Effector memory CD8-positive, alpha-beta T cell (primary cell): ENCODE measurements at regions not wholly inside any gene's neighbourhood (a gene's known extent, or its start where the extent isn't known, plus 50 kb on each side); places are given as distances from the start of the nearest gene placed in this dataset.

Source experiments
- ATAC-seq: fragments of 150-1000 bp; cut with Tn5 transposase; replicated peaks from 2 replicates; pipeline ENCODE4 v1.10.0; 2021; ENCODE audit warnings: mild to moderate bottlenecking, moderate library complexity
- DNase-seq, 3 experiments: peaks; one replicate each; pipeline ENCODE4 v3.0.0; 2021
- H3K27ac Mint-ChIP-seq, 2 donors: one replicate each; pipeline ENCODE4 v1.8.0; 2022; ENCODE audit warnings: mild to moderate bottlenecking in 2 of 2, mixed read lengths in 2 of 2, moderate library complexity in 2 of 2
- H3K27me3 Mint-ChIP-seq, 2 donors: one replicate each; pipeline ENCODE4 v1.8.0; 2022; ENCODE audit warnings: mixed read lengths in 2 of 2
- H3K36me3 Mint-ChIP-seq: one replicate; pipeline ENCODE4 v1.8.0; 2022; ENCODE audit warnings: mild to moderate bottlenecking, moderate library complexity, mixed read lengths; ENCODE audit not compliant: insufficient read depth
- H3K4me1 Mint-ChIP-seq, 2 donors: one replicate each; pipeline ENCODE4 v1.8.0; 2022; ENCODE audit warnings: low read depth in 2 of 2, mixed read lengths in 2 of 2
- H3K4me3 Mint-ChIP-seq, 2 donors: one replicate each; pipeline ENCODE4 v1.8.0; 2022; ENCODE audit warnings: mild to moderate bottlenecking in 2 of 2, mixed read lengths in 2 of 2, moderate library complexity in 2 of 2
- H3K9me3 Mint-ChIP-seq, 2 donors: one replicate each; pipeline ENCODE4 v1.8.0; 2022; ENCODE audit warnings: mixed read lengths in 2 of 2

DNA sequence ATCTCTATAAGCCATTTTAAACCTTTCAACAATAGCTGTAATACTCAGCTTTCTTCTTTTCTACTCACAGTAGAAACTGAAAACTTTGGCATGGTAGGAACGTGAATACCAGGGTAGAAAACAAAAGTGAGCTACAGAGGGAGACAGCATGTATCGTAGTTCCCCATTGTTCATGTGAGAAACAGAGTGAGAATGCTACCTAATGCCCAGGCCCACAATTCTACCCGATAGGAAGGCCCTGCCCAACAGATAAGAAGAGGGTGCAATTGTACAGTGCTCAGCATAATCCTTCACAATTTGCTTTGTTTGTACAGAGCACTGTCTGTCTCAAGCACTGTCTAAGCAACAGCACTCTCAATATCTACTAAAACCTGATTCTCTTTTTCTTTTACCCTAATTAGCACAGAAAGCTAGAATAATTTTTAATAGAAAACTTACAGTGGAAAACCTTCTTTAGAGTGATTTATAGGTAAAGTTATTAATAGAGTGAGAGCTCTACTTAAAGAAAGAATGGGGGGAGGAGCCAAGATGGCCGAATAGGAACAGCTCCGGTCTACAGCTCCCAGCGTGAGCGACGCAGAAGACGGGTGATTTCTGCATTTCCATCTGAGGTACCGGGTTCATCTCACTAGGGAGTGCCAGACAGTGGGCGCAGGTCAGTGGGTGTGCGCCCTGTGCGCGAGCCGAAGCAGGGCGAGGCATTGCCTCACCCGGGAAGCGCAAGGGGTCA is 322.3 kb downstream of the EFNB2 start:
- no peak overlapping the region for H3K4me3 Mint-ChIP-seq
- H3K4me1 Mint-ChIP-seq = no peaks in the 10 kb centered on the region
- no peaks in the 10 kb centered on the region for H3K36me3 Mint-ChIP-seq
- no peak overlapping the region for H3K27ac Mint-ChIP-seq
- no peak for DNase-seq
- no peak for ATAC-seq
- H3K27me3 Mint-ChIP-seq = no peaks in the 10 kb centered on the region
- H3K9me3 Mint-ChIP-seq = no peaks in the 10 kb centered on the region

DNA sequence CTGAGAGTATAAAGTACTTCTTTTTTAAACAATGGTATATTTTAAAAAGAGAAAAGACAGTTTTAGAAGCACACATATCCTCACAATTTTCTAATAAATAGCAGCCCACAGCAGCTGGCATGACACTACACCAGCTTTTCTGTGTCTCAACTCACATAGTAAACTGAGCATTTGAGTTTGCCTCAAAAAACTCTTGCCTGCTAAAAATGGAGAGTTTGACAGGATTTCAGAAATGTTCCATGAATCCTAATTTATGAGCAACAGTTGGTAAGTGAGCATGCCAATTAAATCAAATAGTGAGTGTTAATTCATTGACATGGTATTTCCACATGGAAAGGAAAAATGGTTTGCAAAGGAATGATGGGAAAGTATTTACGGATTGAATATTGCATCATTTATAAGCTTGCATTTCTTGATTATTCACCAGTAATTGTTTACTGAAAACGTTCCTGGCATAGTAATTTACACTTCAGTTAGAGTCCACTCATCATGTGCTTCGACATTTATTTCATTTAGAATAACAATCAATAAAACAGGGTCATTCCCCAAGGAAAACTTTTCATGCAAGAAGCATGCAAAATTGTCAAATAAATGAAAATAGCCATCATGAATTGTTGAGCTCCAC is 323.0 kb downstream of the EFNB2 start:
- H3K27ac Mint-ChIP-seq = no peak overlapping the region
- no peaks in the 10 kb centered on the region for H3K9me3 Mint-ChIP-seq
- H3K36me3 Mint-ChIP-seq = no peaks in the 10 kb centered on the region
- no peaks in the 10 kb centered on the region for H3K27me3 Mint-ChIP-seq
- ATAC-seq (no peak), DNase-seq (no peak)
- no peak overlapping the region for H3K4me3 Mint-ChIP-seq
- no peaks in the 10 kb centered on the region for H3K4me1 Mint-ChIP-seq

DNA sequence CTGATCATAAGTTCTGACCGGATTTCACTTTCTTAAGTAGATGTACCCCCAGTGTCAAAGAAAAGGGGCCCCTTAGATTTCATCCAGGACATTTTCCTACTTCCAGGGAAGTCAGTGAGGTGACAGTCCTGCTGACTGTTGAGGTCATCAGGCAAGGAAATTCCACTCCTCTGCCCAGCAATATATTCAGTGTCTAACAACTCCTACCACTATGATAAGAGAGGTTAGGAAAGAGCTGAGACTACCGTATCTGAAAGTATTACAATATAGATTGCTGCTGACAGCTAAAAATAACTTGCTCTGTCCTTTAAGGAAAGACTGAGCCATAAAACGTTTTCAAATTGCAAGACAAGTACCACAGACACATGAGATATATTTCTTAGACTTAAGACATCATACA is 325.1 kb downstream of the EFNB2 start:
- H3K4me1 Mint-ChIP-seq = no peaks in the 10 kb centered on the region
- DNase-seq (no peak), ATAC-seq (no peak)
- no peak overlapping the region for H3K4me3 Mint-ChIP-seq
- H3K27me3 Mint-ChIP-seq = no peaks in the 10 kb centered on the region
- H3K36me3 Mint-ChIP-seq = no peaks in the 10 kb centered on the region
- H3K9me3 Mint-ChIP-seq = no peaks in the 10 kb centered on the region
- no peak overlapping the region for H3K27ac Mint-ChIP-seq

DNA sequence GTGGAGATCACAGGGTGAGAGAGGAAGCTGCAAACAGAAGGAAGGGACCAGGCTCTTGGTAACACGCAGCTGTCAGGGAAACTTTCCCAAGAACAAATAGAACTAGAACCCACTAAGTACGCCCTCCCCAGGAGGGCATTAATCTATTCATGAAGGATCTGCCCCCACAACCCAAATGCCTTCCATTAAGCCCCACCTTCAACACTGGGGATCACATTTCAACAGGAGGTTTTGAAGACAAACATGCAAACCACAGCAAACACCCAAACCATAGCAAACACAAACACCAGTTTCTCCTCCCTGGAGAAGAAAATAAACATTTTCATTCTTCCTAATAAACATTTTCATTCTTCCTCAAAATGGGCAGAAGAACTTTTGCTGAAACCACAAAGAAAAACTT is 329.6 kb downstream of the EFNB2 start:
- ATAC-seq = no peak
- Mint-ChIP-seq H3K27ac (no peak overlapping the region), H3K9me3 (no peaks in the 10 kb centered on the region), H3K27me3 (no peaks in the 10 kb centered on the region), H3K36me3 (no peaks in the 10 kb centered on the region), H3K4me3 (no peak overlapping the region), H3K4me1 (no peaks in the 10 kb centered on the region)
- DNase-seq = no peak

DNA sequence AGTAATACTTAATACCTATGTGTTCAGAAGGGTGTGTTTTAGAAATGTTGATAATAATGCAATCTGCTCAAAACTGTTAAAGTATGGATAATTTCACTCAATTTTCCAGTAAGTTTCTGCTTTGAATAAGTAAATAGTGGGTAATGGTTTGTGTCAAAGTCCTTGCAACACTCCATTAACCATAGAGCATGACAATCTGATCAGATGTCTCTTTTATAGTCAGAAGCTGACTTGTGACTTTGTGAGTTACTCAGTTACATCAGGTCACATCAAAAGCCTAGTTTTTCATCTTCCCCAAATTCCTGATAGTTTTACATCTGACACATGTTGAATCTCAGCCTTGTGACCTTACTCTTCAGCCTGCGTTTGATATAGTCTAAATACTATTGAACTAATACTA is 338.0 kb downstream of the EFNB2 start:
- Mint-ChIP-seq H3K27me3 (no peaks in the 10 kb centered on the region), H3K4me3 (no peak overlapping the region), H3K4me1 (no peaks in the 10 kb centered on the region), H3K9me3 (peaks cover 0 to 2% of the 10 kb centered on the region in 2 donors), H3K36me3 (no peaks in the 10 kb centered on the region), H3K27ac (no peak overlapping the region)
- no peak for ATAC-seq
- no peak for DNase-seq

DNA sequence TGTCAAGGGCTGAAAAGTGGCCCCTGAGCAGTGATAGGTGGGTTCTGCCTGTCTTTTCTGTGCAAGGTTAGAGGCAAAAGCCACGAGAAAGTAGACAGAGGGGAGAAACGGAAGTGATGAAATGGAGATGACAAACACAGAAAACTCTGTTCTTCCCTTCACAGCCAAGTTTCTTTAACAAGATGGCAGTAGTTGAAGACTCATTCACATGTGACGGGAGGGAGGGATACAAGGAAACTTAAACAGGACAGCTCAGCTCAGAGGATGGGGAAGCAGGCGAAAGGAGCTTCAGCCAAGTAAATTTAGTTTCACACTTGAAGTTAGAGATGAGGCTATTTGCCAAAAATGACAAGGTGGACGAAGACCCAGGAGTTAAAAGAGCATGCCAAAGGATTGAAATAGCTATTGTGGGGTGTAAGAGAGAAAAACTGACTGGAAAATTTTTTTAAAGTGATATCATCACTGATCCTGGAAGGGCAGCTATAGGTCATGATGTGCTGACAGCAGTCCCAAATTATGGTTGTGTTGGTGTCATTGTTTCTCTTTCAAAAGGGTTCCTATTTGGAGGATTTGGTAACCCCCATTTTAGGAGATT is 347.9 kb downstream of the EFNB2 start:
- Mint-ChIP-seq H3K36me3 (no peaks in the 10 kb centered on the region), H3K27me3 (no peaks in the 10 kb centered on the region), H3K9me3 (peaks cover 7 to 15% of the 10 kb centered on the region in 2 donors), H3K4me3 (no peak overlapping the region), H3K4me1 (no peaks in the 10 kb centered on the region), H3K27ac (no peak overlapping the region)
- ATAC-seq (no peak), DNase-seq (no peak)

DNA sequence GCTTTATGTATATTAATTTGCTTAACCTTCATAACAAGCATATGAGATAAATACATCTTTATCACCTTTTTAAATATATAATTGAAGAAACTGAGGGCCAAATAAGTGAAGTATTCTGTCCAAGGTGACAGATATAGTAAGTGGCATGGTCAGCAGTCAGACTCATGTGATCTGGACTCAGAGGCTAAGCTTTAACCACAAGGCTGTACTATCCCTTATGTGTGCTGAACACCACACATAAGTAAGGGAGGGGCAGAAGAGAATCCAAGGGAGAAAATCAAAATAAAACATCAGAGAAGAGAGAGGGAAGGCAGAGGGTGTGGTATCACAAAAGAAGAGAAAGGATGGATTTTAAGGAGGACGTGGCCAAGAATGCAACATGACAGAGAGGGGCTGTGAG is 348.4 kb downstream of the EFNB2 start:
- Mint-ChIP-seq H3K4me3 (no peak overlapping the region), H3K36me3 (no peaks in the 10 kb centered on the region), H3K27ac (no peak overlapping the region), H3K27me3 (no peaks in the 10 kb centered on the region), H3K9me3 (peaks cover 10 to 15% of the 10 kb centered on the region in 2 donors), H3K4me1 (no peaks in the 10 kb centered on the region)
- DNase-seq (no peak), ATAC-seq (no peak)

DNA sequence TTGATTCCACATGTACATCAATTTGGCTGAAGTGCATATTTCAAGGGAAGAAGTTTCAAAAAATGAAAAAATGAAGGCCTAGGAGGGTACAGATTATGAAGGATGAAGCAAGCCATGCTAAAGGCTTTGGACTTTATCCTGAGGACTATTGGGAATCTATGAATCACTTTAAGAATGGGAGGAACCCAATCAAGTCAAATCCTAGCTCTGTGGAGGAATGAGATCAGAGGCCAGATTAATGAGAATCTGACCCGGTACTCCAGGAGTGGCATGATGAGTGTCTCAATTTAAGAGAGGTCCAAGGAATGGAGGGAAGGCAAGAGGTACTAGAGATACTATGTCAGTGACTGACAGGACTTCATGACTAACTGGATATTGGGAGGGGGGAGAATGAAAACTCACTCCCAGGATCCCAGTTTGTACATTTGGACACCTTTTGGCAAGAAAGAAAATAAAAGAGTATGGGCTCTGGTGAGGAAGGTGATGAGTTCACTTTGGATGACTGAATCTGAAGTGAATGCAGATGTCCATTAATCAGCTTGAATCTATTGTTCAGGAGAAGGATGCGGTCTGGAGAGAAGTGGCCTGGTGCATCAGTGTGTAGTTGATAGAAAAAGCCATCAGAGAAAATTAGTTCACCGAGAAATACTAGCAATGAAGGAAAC is 349.0 kb downstream of the EFNB2 start:
- H3K4me1 Mint-ChIP-seq = no peaks in the 10 kb centered on the region
- no peak for DNase-seq
- no peak for ATAC-seq
- no peak overlapping the region for H3K27ac Mint-ChIP-seq
- H3K27me3 Mint-ChIP-seq = no peaks in the 10 kb centered on the region
- H3K4me3 Mint-ChIP-seq = no peak overlapping the region
- H3K36me3 Mint-ChIP-seq = no peaks in the 10 kb centered on the region
- H3K9me3 Mint-ChIP-seq = peaks cover 10 to 15% of the 10 kb centered on the region in 2 donors

DNA sequence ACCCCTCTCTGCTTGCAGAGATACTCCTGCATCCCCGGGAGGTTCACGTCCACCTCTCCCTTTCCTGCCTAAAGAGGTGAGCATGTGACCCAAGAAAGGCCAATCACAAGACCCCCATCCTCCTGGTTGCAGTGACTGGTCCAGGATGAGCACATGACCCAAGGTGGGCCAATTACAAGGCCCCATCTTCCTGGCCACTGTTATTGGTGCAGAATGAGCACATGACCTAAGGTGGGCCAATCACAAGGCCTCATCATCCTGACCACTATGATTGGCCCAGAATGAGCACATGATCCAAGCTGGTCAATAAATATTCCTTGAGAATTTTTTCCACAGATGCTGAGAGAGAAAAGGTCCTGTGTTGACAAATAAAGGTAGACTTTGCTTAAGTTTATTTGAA is 350.7 kb downstream of the EFNB2 start:
- Mint-ChIP-seq H3K9me3 (peaks cover 10 to 15% of the 10 kb centered on the region in 2 donors), H3K27me3 (no peaks in the 10 kb centered on the region), H3K4me3 (no peak overlapping the region), H3K36me3 (no peaks in the 10 kb centered on the region), H3K27ac (no peak overlapping the region), H3K4me1 (no peaks in the 10 kb centered on the region)
- ATAC-seq (no peak), DNase-seq (no peak)

DNA sequence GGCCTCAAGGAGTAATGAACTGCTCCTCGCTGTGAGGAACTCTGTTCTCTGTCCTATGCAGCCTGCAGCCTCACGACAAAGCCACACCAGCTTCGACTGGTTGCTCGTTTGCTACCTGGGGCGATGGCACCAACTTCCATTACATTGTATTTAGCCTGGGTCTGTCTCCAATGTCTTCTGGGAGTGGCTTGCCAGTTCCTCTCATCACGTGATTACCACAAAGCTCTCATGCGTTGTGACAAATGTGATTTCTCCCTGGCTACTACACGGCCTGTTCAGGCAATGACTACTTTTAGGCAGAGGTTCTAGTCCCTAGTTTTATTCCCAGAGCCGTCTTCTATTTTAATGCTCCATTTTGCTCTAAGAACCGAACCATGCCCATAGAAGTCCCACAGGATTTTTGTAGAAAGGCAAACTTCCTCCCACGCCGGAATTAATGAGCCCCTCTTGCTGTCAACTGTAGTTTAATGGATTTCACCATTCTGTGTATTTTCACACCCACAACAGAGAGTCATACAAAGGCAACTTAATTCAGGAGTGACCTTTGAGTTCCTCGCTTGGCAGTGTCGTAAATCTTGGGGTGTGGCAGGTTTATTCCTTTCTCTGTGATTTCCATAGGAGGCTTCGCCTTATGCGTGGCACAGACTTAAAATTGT is 351.9 kb downstream of the EFNB2 start:
- H3K9me3 Mint-ChIP-seq = peaks cover 10 to 15% of the 10 kb centered on the region in 2 donors
- no peaks in the 10 kb centered on the region for H3K27me3 Mint-ChIP-seq
- no peak overlapping the region for H3K27ac Mint-ChIP-seq
- no peaks in the 10 kb centered on the region for H3K4me1 Mint-ChIP-seq
- ATAC-seq (no peak), DNase-seq (no peak)
- no peaks in the 10 kb centered on the region for H3K36me3 Mint-ChIP-seq
- no peak overlapping the region for H3K4me3 Mint-ChIP-seq

DNA sequence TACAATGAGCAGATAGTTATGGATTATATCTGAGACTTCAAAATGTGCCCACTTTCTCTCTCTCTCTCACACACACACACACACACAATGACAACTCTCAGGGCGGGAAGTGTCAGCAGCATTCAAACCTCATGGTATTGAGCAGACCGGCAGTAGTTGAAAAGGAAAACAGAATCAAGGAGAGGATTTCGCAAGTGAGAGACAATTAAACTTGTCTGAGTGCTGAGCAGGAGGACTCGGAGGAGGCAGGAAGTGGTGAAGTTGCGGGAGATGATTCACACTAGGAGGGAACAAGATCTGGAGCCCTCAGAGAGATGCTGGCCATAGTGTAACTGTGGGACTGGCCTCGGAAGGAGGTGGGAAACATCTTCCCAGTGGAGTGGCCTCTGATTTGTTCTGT is 353.1 kb downstream of the EFNB2 start:
- H3K9me3 Mint-ChIP-seq = peaks cover 10 to 12% of the 10 kb centered on the region in 2 donors

DNA sequence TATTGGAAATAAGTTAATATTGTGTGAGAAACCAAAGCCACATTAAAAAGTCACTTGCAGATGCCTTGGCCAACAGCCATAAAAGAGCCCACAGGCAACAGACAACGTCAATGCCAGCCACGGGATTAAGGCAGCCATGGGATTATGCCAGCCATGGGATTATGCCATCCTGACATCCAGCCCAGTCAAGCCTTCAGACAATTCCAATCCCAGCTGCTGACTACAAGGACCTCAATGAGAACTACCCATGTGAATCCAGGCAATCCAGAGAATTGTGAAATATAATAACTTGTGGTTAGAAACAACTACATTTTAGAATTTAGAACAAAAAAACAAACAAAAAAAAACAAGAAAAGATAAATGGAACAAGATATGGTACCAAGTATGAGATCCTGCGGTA is 356.6 kb downstream of the EFNB2 start:
- no peaks in the 10 kb centered on the region for H3K27me3 Mint-ChIP-seq
- no peaks in the 10 kb centered on the region for H3K4me1 Mint-ChIP-seq
- H3K4me3 Mint-ChIP-seq = no peak overlapping the region
- H3K36me3 Mint-ChIP-seq = no peaks in the 10 kb centered on the region
- no peak for DNase-seq
- no peak for ATAC-seq
- peaks cover 0 to 4% of the 10 kb centered on the region in 2 donors for H3K9me3 Mint-ChIP-seq
- no peak overlapping the region for H3K27ac Mint-ChIP-seq

More for the DNA sequence above, 353.1 kb downstream of the EFNB2 start:
- no peak for DNase-seq
- Mint-ChIP-seq H3K4me3 (no peak overlapping the region), H3K27me3 (no peaks in the 10 kb centered on the region), H3K4me1 (no peaks in the 10 kb centered on the region), H3K27ac (no peak overlapping the region), H3K36me3 (no peaks in the 10 kb centered on the region)
- ATAC-seq = no peak

DNA sequence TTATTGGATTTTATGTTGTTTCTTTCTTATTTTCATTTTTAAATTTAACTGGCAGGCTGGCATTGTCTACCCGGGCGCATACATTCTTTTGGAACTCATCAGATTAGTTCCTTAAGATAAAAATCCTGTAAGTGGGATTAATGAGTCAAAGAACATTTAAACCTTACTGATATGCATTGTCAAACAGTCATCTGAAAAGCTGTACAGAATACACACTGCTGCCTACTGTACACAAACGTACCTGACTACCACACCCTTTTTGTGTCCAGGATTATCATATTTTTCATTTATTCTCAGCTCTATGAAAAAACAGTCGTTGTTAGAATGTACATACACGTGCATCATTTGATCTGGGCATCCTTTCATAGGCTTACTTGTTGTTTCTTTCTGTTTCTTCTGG is 358.3 kb downstream of the EFNB2 start:
- Mint-ChIP-seq H3K4me1 (no peaks in the 10 kb centered on the region), H3K27ac (no peak overlapping the region), H3K27me3 (no peaks in the 10 kb centered on the region), H3K36me3 (no peaks in the 10 kb centered on the region), H3K9me3 (peaks cover 0 to 2% of the 10 kb centered on the region in 2 donors), H3K4me3 (no peak overlapping the region)
- DNase-seq = no peak
- ATAC-seq = no peak
